Adrenal gland (tissue), 5 donors: ENCODE measurements at regions not wholly inside any gene's neighbourhood (a gene's known extent, or its start where the extent isn't known, plus 50 kb on each side); places are given as distances from the start of the nearest gene placed in this dataset.

Experiments
- CTCF ChIP-seq, 6 experiments: fragments of 450-650 bp in 4 of 6; fragments of 200-600 bp in 2 of 6; sonication (generic) in 1 of 6; IDR thresholded peaks; 1 replicate in 5 of 6; 2 replicates in 1 of 6; pipeline versions ENCODE4 v1.5.1 to v1.8.0; 2016 to 2021; ENCODE audit warnings: antibody characterized with exemption in 6 of 6, mild to moderate bottlenecking in 2 of 6, moderate library complexity in 1 of 6
- POLR2A ChIP-seq, 2 donors: fragments of 450-650 bp; IDR thresholded peaks; one replicate each; pipeline ENCODE4 v1.6.1; 2017; ENCODE audit warnings: antibody characterized with exemption in 2 of 2, mild to moderate bottlenecking in 2 of 2, moderate library complexity in 1 of 2
- donor health status: DM: no; HTN: no; CAD: no.

DNA sequence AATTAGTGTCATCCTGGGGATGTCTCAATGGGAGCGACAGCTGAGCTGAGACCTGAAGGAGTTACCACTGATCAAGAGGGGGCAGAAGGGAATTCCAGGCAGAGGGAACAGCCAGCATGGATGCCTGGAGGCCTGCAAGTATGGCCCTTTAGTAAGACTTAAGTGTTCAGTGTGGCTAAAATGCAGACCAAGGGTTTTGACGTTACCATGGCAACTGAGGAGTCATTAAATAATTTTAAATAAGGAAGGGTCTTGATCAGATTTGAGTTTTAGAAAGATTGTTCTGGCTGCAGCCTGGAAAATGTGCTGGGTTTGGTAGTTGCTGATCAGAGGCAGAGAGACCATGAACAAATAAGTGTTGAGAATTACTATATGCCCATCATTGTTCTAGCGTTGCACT is 285.5 kb downstream of the USP46 start:
- TF ChIP-seq POLR2A (IDR thresholded peaks at IDR 0.05) (no peak), CTCF (IDR thresholded peaks at IDR 0.05) (no peak)
